HAP-1 (cell line): ENCODE measurements at regions not wholly inside any gene's neighbourhood (a gene's known extent, or its start where the extent isn't known, plus 50 kb on each side); places are given as distances from the start of the nearest gene placed in this dataset.

Source experiments
- DNase-seq, 2 experiments: peaks; one replicate each; pipeline ENCODE4 v3.0.0-alpha.2; 2016 to 2020; ENCODE audit warnings: low spot score in 2 of 2
- H3K27me3 ChIP-seq: fragments of 250-450 bp; sonication (Bioruptor Pico); 2 replicates; pipeline ENCODE4 v1.5.1; 2020; ENCODE audit warnings: low read depth, mild to moderate bottlenecking, moderate library complexity
- H3K36me3 ChIP-seq: fragments of 250-450 bp; sonication (Bioruptor Pico); replicated peaks from 2 replicates; pipeline ENCODE4 v1.5.1; 2020; ENCODE audit warnings: mild to moderate bottlenecking
- H3K4me1 ChIP-seq: fragments of 250-450 bp; sonication (Bioruptor Pico); 2 replicates; pipeline ENCODE4 v1.5.1; 2020; ENCODE audit warnings: mild to moderate bottlenecking
- H3K4me3 ChIP-seq: fragments of 250-450 bp; sonication (Bioruptor Pico); 2 replicates; pipeline ENCODE4 v1.5.1; 2020; ENCODE audit warnings: mild to moderate bottlenecking, moderate library complexity
- H3K9me3 ChIP-seq: fragments of 250-450 bp; sonication (Bioruptor Pico); 2 replicates; pipeline ENCODE4 v1.5.1; 2020; ENCODE audit warnings: mild to moderate bottlenecking, moderate library complexity
- in situ Hi-C: fragments of 300-500 bp; cut with MboI; formaldehyde crosslinking; loops from 3 replicates; pipeline ENCODE4 v1.14.3; 2020; ENCODE audit warnings: low sequenced_read_pairs, inconsistent platforms, mixed read lengths

DNA sequence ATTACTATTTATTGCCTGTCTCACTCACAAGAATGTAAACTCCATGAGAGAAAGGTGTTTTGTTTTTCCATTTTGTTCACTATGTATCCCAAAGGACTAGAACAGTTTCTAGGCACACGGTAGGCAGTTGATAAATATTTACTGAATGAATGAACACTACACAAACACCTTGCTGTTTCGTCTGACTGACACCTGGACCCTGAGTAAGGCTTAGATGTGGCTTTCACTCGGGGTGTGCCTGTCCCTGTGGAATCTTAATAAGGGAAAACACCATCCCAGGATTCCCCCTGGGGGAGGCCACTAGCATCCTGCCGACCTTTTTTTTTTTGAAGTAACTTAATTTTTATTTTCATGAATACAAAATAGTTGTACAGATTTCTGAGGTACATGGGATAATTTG lies 66.6 kb upstream of the STEAP1B start:
- no peak for DNase-seq
- no peaks in the 10 kb centered on the region for H3K36me3 ChIP-seq
- peaks cover 21% of the 10 kb centered on the region for H3K4me1 ChIP-seq
- no peaks in the 10 kb centered on the region for H3K9me3 ChIP-seq
- H3K27me3 ChIP-seq, result no peaks in the 10 kb centered on the region
- no peak overlapping the region for H3K4me3 ChIP-seq
- in situ Hi-C loops, result loop anchor here (10.0 kb wide), 1 partner anchor 298 kb away; no protein-coding TSS in a partner anchor

DNA sequence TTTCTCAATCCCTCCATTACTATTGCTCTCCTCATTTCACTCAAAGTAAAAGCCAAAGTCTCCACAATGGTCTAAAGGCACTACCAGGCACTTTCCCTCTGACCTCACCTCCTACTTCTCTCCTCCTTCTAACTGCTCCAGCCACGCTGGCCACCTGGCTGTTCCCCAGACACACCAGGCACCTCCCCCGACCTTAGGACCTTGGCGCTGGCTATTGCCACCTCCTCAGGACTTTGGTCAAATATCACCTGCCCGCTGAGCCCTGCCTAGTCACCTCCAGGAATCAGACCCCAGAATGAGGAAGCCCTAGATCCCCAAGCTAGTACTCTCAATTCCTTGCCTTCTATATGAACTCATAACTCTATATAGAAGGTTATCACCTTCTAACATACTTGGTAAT lies 66.2 kb upstream of the STEAP1B start:
- Histone ChIP-seq H3K27me3 (no peaks in the 10 kb centered on the region), H3K36me3 (no peaks in the 10 kb centered on the region), H3K4me1 (peaks cover 25% of the 10 kb centered on the region), H3K4me3 (no peak overlapping the region), H3K9me3 (no peaks in the 10 kb centered on the region)
- in situ Hi-C loops, result loop anchor here (10.0 kb wide), 1 partner anchor 299 kb away; no protein-coding TSS in a partner anchor
- no peak for DNase-seq

DNA sequence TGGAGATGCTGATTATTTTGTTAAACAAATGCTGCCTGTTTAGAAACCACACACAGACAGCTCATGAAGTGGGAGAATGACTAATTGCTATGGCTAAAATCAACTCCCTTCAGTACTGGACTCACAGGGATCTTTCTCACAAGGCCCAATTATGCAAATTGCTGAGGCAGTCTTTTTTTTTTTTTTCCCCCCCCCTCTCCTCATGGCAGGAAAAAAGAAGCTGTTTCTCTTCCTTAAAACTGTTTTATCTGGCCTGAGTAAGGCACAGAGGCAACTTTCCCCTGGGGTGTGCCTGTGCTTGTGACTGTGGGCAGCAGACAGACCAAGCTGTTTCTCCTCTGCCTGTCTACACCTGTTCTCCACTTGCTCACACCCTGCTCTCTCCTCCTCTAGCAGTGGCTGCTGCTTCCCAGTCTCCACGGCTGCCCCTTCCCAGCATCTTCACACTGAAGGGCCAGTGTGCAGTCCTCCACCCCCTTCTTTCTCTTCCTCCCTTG lies 65.4 kb upstream of the STEAP1B start:
- Histone ChIP-seq H3K36me3 (no peaks in the 10 kb centered on the region), H3K4me1 (peaks cover 29% of the 10 kb centered on the region), H3K4me3 (no peak overlapping the region), H3K9me3 (no peaks in the 10 kb centered on the region), H3K27me3 (no peaks in the 10 kb centered on the region)
- in situ Hi-C loops, result loop anchor here (10.0 kb wide), 1 partner anchor 299 kb away; no protein-coding TSS in a partner anchor
- DNase-seq, result no peak

DNA sequence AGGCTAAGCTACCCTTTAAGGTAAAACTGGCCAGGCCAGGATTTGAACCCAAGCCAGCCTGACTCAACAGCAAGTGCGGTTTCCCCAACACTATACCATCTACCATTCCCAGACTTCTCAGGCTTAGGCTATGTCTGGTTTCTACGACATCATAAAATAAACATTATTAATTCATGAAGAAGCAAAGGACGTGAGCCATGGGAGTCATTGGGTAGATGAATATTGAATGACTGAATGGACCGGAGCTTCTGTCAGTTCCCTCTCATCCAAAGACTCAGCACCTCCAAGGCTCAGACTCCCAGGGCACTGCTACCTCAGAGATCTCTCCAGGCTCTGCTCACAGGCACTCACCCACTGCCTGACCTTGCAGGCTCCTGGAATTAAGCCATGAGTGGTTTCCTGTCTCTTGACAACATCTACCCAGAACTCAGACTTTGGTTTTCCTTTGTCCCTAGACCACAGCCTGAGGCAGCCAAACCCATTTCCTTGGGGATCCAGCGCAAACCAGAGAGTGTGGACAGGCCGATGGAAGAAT lies 64.6 kb upstream of the STEAP1B start:
- DNase-seq, result no peak
- Histone ChIP-seq H3K27me3 (no peaks in the 10 kb centered on the region), H3K9me3 (no peaks in the 10 kb centered on the region), H3K4me3 (no peak overlapping the region), H3K36me3 (no peaks in the 10 kb centered on the region), H3K4me1 (peaks cover 29% of the 10 kb centered on the region)
- in situ Hi-C loops, result loop anchor here (5.0 to 10.0 kb wide), 2 partner anchors 163 to 300 kb away; partner anchors contain the start of gene IL6

DNA sequence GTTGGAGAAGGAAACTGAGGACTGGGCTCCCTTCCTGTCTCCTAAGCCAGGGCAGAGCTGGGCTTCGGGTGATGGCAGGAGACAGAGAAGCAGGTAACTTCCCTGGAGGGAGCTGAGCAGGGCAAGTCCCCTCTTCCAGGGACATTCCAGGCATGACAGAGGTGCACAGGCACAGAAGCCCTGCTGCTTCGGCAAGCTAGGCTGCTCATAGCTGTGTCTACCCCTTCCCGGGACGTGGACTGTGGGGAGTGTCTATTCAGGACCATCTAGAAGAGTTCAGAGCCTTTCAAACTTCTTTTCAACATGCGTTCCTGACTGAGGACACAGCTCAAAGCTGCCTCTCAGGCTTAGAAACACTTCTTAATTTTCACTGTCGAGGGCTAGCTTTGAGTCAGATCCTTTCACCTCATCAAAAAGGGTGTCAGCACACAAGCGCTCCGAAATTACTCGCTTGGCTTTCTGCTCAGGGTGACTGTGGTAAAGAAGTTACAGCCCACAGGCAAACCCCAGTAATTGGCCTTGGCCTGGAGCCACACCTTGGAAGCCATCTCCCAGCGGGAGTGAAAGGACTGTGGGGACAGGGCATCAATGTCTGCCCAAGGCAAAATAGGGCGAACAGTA lies 63.7 kb upstream of the STEAP1B start:
- H3K36me3 ChIP-seq, result no peaks in the 10 kb centered on the region
- DNase-seq, result peak in 1 of 2 experiments; percentile 12
- H3K9me3 ChIP-seq, result no peaks in the 10 kb centered on the region
- no peak overlapping the region for H3K4me3 ChIP-seq
- in situ Hi-C loops, result loop anchor here (5.0 to 10.0 kb wide), 2 partner anchors 164 to 301 kb away; partner anchors contain the start of gene IL6
- H3K27me3 ChIP-seq, result no peaks in the 10 kb centered on the region
- peaks cover 29% of the 10 kb centered on the region for H3K4me1 ChIP-seq

DNA sequence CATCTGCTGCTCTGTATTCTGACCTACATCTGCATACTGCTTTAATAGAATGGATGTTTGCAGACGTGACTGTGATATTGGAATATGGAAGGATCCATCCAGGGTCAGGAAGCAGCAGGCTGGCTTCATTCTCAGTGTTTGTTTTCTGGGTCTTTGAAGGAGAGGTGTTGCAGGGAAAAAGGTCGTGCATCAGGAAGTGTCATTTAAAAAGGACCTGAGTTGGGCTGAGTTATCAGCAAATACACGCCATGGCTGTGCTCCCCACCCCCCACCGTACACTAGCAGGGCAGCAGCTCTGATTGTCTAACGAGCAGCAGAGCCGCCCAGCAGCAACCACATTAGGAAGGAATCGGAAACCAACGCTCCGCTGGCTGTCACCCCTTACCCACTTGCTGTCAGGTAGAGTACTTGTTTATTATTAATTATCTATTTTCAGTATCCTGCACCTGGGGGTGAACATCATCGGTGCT lies 63.1 kb upstream of the STEAP1B start:
- in situ Hi-C loops, result loop anchor here (5.0 to 10.0 kb wide), 2 partner anchors 164 to 302 kb away; partner anchors contain the start of gene IL6
- no peak overlapping the region for H3K4me3 ChIP-seq
- H3K9me3 ChIP-seq, result no peaks in the 10 kb centered on the region
- no peaks in the 10 kb centered on the region for H3K27me3 ChIP-seq
- H3K4me1 ChIP-seq, result peaks cover 29% of the 10 kb centered on the region
- peak in 1 of 2 experiments; percentile 59 for DNase-seq
- no peaks in the 10 kb centered on the region for H3K36me3 ChIP-seq

DNA sequence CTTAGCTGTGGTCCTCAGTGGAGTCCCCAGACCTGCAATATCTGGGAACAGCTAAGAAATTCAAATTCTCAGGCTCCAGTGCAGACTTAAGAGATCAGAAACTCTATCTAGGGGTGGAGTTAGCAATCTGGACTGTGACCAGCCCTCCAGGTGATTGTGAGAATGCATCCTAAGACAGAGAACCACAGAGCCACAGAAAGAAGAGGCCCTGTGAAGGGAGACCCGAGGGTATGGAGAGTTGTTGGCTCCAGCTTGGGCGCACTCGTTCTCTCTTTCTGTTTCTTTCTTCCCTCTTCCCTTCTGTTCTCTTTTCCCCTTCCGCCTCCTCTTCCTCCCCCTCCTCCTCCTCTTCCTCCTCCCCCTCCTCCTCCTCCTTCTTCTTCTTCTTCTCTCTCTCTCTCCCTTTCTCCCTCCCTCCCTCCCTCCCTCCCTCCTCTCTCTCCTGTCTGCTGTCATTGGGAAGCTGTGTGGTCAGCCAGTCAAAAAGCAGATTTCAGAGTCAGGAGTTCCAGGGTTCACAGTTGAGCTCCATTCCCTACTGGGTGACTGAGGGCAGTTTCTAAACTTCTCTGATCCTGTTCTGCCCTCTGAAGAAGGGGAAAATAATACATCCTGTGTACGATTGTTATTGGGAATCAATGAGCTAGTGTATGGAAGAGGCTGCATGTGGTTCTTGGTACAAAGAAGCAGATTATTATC lies 62.1 kb upstream of the STEAP1B start:
- H3K4me3 ChIP-seq, result no peak overlapping the region

DNA sequence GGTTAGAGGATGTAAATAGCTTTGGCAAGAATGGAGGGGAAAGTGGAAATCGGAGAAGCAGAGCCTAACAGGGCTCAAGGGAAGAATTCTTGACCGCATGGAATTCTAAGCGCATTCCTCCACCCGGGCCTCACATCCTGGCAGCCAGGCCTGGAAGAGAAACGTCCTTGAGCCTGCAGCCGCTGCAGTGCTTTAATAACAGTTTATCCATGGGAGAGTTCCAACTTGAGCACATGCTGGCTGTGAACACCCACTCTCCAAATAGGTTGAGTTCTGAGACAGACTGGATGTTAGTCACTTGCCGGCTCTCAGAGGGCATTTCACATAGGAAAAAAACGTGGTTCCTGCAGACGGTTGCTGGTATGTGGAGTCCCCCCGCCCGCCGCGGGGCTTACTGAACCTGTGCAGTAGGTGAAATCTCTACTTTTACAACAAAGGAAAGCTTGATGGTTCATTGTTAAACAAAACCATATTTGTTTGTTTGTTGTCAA lies 61.4 kb upstream of the STEAP1B start:
- in situ Hi-C loops, result loop anchor here (5.0 to 10.0 kb wide), 2 partner anchors 166 to 303 kb away; partner anchors contain the start of gene IL6
- no peaks in the 10 kb centered on the region for H3K9me3 ChIP-seq
- no peak overlapping the region for H3K4me3 ChIP-seq
- peak; percentile 56 to 63 for DNase-seq
- no peaks in the 10 kb centered on the region for H3K27me3 ChIP-seq
- H3K36me3 ChIP-seq, result no peaks in the 10 kb centered on the region
- peaks cover 29% of the 10 kb centered on the region for H3K4me1 ChIP-seq

More for the DNA sequence above, 62.1 kb upstream of the STEAP1B start:
- in situ Hi-C loops, result loop anchor here (5.0 to 10.0 kb wide), 2 partner anchors 165 to 303 kb away; partner anchors contain the start of gene IL6
- Histone ChIP-seq H3K4me1 (peaks cover 29% of the 10 kb centered on the region), H3K36me3 (no peaks in the 10 kb centered on the region), H3K27me3 (no peaks in the 10 kb centered on the region), H3K9me3 (no peaks in the 10 kb centered on the region)
- DNase-seq, result no peak

DNA sequence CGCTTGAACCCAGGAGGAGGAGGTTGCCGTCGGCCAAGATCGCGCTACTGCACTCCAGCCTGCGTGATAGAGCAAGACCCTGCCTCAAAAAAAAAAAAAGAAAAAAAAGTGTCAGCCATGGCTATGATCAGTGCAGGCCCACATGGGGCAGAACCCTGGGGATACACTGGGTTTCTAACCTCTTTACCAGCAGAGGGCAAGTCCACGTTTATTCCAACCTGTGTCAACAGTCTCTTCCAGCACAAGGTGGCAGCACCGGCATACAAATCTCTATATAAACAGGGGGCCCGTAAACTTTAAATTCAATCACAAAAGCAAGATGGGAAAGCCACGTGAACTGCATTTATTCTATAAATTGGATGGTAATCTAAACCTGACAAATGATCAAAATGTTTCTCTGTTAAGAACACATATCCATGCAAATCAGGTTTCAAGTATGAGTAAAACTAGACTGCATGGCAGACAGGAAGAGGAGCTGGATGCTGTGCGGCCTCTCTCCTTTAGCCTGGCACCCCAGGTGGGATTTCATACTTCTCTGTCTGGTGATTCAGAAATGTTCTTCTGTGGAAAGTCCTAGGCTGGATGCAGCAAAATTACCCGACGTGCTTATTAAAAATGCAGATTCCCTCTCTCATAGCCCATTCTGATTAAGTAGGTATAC lies 60.0 kb upstream of the STEAP1B start:
- peak; percentile 80 to 83 for DNase-seq
- in situ Hi-C loops, result loop anchor here (5.0 to 10.0 kb wide), 3 partner anchors 167 to 492 kb away; partner anchors contain the start of gene IL6

DNA sequence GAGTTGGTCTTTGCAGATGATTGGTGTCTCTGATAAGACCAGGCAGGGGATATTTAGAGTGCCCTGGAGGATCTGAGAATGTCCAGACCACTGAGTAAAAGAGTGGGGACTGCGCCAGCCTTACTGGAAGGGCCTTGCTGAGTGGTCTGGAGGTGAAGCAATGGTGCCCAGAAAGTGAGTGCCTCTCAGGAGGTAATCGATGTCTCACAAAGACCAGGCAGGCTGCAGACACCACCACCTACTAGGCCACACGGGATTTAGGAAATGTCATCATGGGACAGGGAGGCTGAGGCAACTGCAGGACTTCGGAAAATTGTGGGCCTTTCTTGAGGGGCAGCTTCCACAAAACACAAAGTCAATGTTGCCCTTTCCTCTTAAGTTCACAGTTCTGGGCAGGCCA lies 57.2 kb upstream of the STEAP1B start:
- Histone ChIP-seq H3K27me3 (peaks cover 7% of the 10 kb centered on the region; the same call in 1 of the 2 replicates), H3K4me1 (peaks cover 12% of the 10 kb centered on the region), H3K36me3 (no peaks in the 10 kb centered on the region), H3K9me3 (no peaks in the 10 kb centered on the region), H3K4me3 (no peak overlapping the region)
- in situ Hi-C loops, result loop anchor here (5.0 kb wide), 1 partner anchor 495 kb away; no protein-coding TSS in a partner anchor
- no peak for DNase-seq

More for the DNA sequence above, 60.0 kb upstream of the STEAP1B start:
- H3K4me1 ChIP-seq, result peaks cover 29% of the 10 kb centered on the region
- no peak overlapping the region for H3K4me3 ChIP-seq
- H3K9me3 ChIP-seq, result no peaks in the 10 kb centered on the region
- H3K36me3 ChIP-seq, result no peaks in the 10 kb centered on the region
- no peaks in the 10 kb centered on the region for H3K27me3 ChIP-seq

DNA sequence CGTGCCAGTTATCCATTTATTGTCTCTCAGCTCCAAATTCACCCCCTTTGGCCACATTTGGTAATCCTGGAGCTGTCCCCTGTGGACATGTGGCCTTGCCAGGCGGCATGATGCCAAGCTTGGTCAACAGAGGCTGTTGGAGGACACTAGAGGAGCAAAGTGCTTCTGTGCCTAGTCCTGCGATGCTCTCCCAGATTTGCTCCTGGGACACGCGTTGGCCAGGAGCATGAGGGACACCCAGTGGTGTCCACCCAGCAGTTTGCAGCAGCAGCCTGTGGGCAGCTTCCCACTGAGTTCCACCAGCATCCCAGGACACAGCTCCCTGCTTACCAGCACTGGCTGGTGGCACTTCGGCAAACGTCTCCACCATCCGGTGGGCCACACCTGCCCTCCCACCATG lies 55.5 kb upstream of the STEAP1B start:
- no peak for DNase-seq
- Histone ChIP-seq H3K27me3 (peaks cover 12% of the 10 kb centered on the region), H3K4me1 (no peaks in the 10 kb centered on the region), H3K9me3 (no peaks in the 10 kb centered on the region), H3K4me3 (no peak overlapping the region), H3K36me3 (no peaks in the 10 kb centered on the region)
- in situ Hi-C loops, result loop anchor here (5.0 kb wide), 1 partner anchor 497 kb away; no protein-coding TSS in a partner anchor

DNA sequence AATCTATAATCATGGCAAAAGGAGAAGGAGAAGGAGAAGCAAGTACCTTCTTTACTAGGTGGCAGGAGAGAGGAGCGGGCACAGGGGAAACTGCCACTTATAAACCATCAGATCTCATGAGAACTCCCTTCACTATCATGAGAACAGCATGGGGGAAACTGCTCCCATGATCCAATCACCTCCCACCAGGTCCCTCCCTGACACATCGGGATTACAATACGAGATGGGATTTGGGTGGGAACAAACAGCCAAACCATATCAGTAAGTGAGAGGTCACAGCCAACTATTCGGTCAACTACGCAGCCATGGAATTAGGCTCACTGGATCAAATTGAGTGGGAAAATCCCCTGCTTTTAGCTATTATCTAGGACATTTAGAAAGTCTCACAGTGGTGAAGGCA lies 54.2 kb upstream of the STEAP1B start:
- DNase-seq, result no peak
- Histone ChIP-seq H3K27me3 (peaks cover 12% of the 10 kb centered on the region), H3K4me1 (no peaks in the 10 kb centered on the region; the same call in 1 of the 2 replicates), H3K36me3 (no peaks in the 10 kb centered on the region), H3K4me3 (no peak overlapping the region), H3K9me3 (no peaks in the 10 kb centered on the region)
- in situ Hi-C loops, result no loop called here
